Stimulated activated CD4-positive, alpha-beta T cell treated with anti-CD3 and anti-CD28 coated beads, TNF-alpha, amount 100 ng/mL, for 24 hours (primary cell): ENCODE measurements at regions not wholly inside any gene's neighbourhood (a gene's known extent, or its start where the extent isn't known, plus 50 kb on each side); places are given as distances from the start of the nearest gene placed in this dataset.

Source experiments
- DNase-seq, 3 experiments: peaks; one replicate each; pipeline ENCODE4 v3.0.0-alpha.2; 2020; ENCODE audit warnings: low read depth in 3 of 3

GRCh38 chr4:23741681-23742191, 148.1 kb downstream of the PPARGC1A start:
- no peak for DNase-seq

GRCh38 chr4:23737571-23737970, 152.3 kb downstream of the PPARGC1A start:
- DNase-seq, result no peak

- no peak for DNase-seq
Observed at GRCh38 chr4:23736466-23736865, 153.4 kb downstream of the PPARGC1A start.

GRCh38 chr4:23734000-23734399, 155.8 kb downstream of the PPARGC1A start:
- no peak for DNase-seq

GRCh38 chr4:23733476-23733875, 156.4 kb downstream of the PPARGC1A start:
- no peak for DNase-seq

- no peak for DNase-seq
Observed at GRCh38 chr4:23730998-23731397, 158.8 kb downstream of the PPARGC1A start.

GRCh38 chr4:23728971-23729370, 160.9 kb downstream of the PPARGC1A start:
- no peak for DNase-seq

GRCh38 chr4:23728393-23728792, 161.5 kb downstream of the PPARGC1A start:
- no peak for DNase-seq

GRCh38 chr4:23720556-23720955, 169.3 kb downstream of the PPARGC1A start:
- DNase-seq, result no peak

GRCh38 chr4:23718435-23718834, 171.4 kb downstream of the PPARGC1A start:
- no peak for DNase-seq

GRCh38 chr4:23717528-23718248, 172.2 kb downstream of the PPARGC1A start:
- no peak for DNase-seq

- no peak for DNase-seq
Observed at GRCh38 chr4:23710298-23710697, 179.5 kb downstream of the PPARGC1A start.

- DNase-seq, result no peak
Observed at GRCh38 chr4:23707652-23708026, 182.2 kb downstream of the PPARGC1A start.

- no peak for DNase-seq
Observed at GRCh38 chr4:23706972-23707651, 182.7 kb downstream of the PPARGC1A start.

GRCh38 chr4:23700197-23700596, 189.7 kb downstream of the PPARGC1A start:
- no peak for DNase-seq

GRCh38 chr4:23697722-23698121, 192.1 kb downstream of the PPARGC1A start:
- DNase-seq, result no peak

GRCh38 chr4:23697001-23697528, 192.8 kb downstream of the PPARGC1A start:
- no peak for DNase-seq

- DNase-seq, result no peak
Observed at GRCh38 chr4:23686169-23686897, 203.5 kb downstream of the PPARGC1A start.

- DNase-seq, result no peak
Observed at GRCh38 chr4:23685471-23685870, 204.4 kb downstream of the PPARGC1A start.

GRCh38 chr4:23680671-23681518, 209.0 kb downstream of the PPARGC1A start:
- DNase-seq, result no peak

- DNase-seq, result no peak
Observed at GRCh38 chr4:23674694-23675093, 215.2 kb downstream of the PPARGC1A start.
